HepG2 (cell line): ENCODE measurements at regions not wholly inside any gene's neighbourhood (a gene's known extent, or its start where the extent isn't known, plus 50 kb on each side); places are given as distances from the start of the nearest gene placed in this dataset.

ENCODE experiments used
- ATAC-seq: fragments of 200-7000 bp; cut with Tn5 transposase; 3 replicates; pipeline ENCODE4 v1.9.1; 2020; ENCODE audit warnings: mild to moderate bottlenecking, moderate library complexity
- BruUV-seq: library from RNA; stranded (reverse); fragments of 400-500 nt; replicated peaks from 2 replicates; lab custom pipeline; 2021; lab: Mats Ljungman, UMichigan
- CTCF ChIA-PET: fragments of 300-600 bp; formaldehyde crosslinking; extraction: SDS; loops from one replicate; lab custom pipeline; 2021; ENCODE audit warnings: low total read pairs, inconsistent platforms, low intra/inter-chr PET ratio; lab: Yijun Ruan, JAX
- POLR2A ChIA-PET: fragments of 350-600 bp; sonication (Branson Sonifier 250); formaldehyde crosslinking; loops from one replicate; lab custom pipeline; 2020; ENCODE audit warnings: antibody characterized with exemption, inconsistent platforms; lab: Yijun Ruan, JAX
- DNase-seq: peaks from one replicate; pipeline ENCODE4 v3.0.0-alpha.2; 2015; ENCODE audit warnings: low spot score
- FAIRE-seq: peaks from 3 replicates; lab custom pipeline; 2011; peaks lifted over from hg19 to GRCh38; lab: Jason Lieb, UNC
- H2AFZ ChIP-seq: one replicate; pipeline ENCODE4 v1.6.1; 2011; ENCODE audit warnings: low read length, inconsistent platforms
- H3K27ac ChIP-seq: fragments of 300-600 bp; 3 replicates; pipeline ENCODE4 v1.8.0; 2011; ENCODE audit warnings: mixed run types, mild to moderate bottlenecking, mixed read lengths, low read length, inconsistent platforms; ENCODE audit not compliant: insufficient read depth; ENCODE audit errors: extremely low read length
- H3K27me3 ChIP-seq, 2 experiments: fragments of 200-600 bp in 1 of 2; 2 replicates in 1 of 2; 3 replicates in 1 of 2; pipeline versions ENCODE4 v1.6.0 to v1.8.0; 2011; ENCODE audit warnings: low read length in 2 of 2, mild to moderate bottlenecking in 2 of 2, moderate library complexity in 2 of 2, inconsistent platforms in 1 of 2; ENCODE audit not compliant: insufficient read depth in 2 of 2, control insufficient read depth in 1 of 2
- H3K36me3 ChIP-seq, 2 experiments: fragments of 200-600 bp in 1 of 2; replicated peaks in 1 of 2; 2 replicates in 1 of 2; 3 replicates in 1 of 2; pipeline versions ENCODE4 v1.5.1 to v1.8.0; 2011; ENCODE audit warnings: low read length in 2 of 2, inconsistent platforms in 1 of 2; ENCODE audit not compliant: insufficient read depth in 2 of 2, control insufficient read depth in 1 of 2
- H3K4me1 ChIP-seq: 2 replicates; pipeline ENCODE4 v1.5.1; 2012; ENCODE audit warnings: low read length, inconsistent platforms; ENCODE audit not compliant: insufficient read depth
- H3K4me2 ChIP-seq: 2 replicates; pipeline ENCODE4 v1.6.0; 2011; ENCODE audit warnings: low read depth, low read length, inconsistent platforms
- H3K4me3 ChIP-seq, 3 experiments: fragments of 200-600 bp in 1 of 3; sonication (generic), shearing (Covaris generic) in 1 of 3; replicated peaks in 1 of 3; 2 replicates each; pipeline ENCODE4 v1.5.1; 2011 to 2016; ENCODE audit warnings: low read length in 3 of 3, inconsistent platforms in 2 of 3, low read depth in 2 of 3, mild to moderate bottlenecking in 2 of 3, control low read depth in 1 of 3, mixed read lengths in 1 of 3; ENCODE audit not compliant: insufficient read depth in 1 of 3
- H3K79me2 ChIP-seq: one replicate; pipeline ENCODE4 v1.6.1; 2011; ENCODE audit warnings: low read length, inconsistent platforms; ENCODE audit not compliant: insufficient read depth
- H3K9ac ChIP-seq: 2 replicates; pipeline ENCODE4 v1.6.0; 2011; ENCODE audit warnings: mild to moderate bottlenecking, low read depth, low read length, inconsistent platforms; ENCODE audit not compliant: insufficient read depth
- H3K9me3 ChIP-seq: 2 replicates; pipeline ENCODE4 v1.5.1; 2012; ENCODE audit warnings: mild to moderate bottlenecking, low read length
- H4K20me1 ChIP-seq: 2 replicates; pipeline ENCODE4 v1.6.0; 2011; ENCODE audit warnings: inconsistent platforms, mild to moderate bottlenecking, low read length, moderate library complexity; ENCODE audit not compliant: insufficient read depth
- ARNT ChIP-seq: fragments of 450-650 bp; IDR thresholded peaks from 2 replicates; pipeline ENCODE4 v1.6.1; 2017
- DNMT3B ChIP-seq: conservative IDR thresholded peaks from 2 replicates; pipeline ENCODE4 v1.6.1; 2016; ENCODE audit warnings: missing biosample characterization, control low read depth
- FOXA3 ChIP-seq: IDR thresholded peaks from 2 replicates; pipeline ENCODE4 v1.6.1; 2016; ENCODE audit warnings: missing genetic modification reagents, missing compliant biosample characterization
- GMEB2 ChIP-seq: IDR thresholded peaks from 2 replicates; pipeline ENCODE4 v1.6.1; 2016; ENCODE audit warnings: missing biosample characterization, missing genetic modification reagents, low read depth
- HMGXB4 ChIP-seq, 2 experiments: sonication (generic) in 1 of 2; formaldehyde crosslinking in 1 of 2; IDR thresholded peaks; 2 replicates each; pipeline versions ENCODE4 v1.4.0 to v1.6.1; 2018 to 2020; ENCODE audit warnings: missing genetic modification reagents in 2 of 2, borderline replicate concordance in 1 of 2, low read depth in 1 of 2, mild to moderate bottlenecking in 1 of 2, missing biosample characterization in 1 of 2
- PHF20 ChIP-seq: sonication (generic); formaldehyde crosslinking; IDR thresholded peaks from 2 replicates; pipeline ENCODE4 v1.5.0; 2020; ENCODE audit warnings: mild to moderate bottlenecking, missing genetic modification reagents
- SMARCE1 ChIP-seq: fragments of 450-650 bp; IDR thresholded peaks from 2 replicates; pipeline ENCODE4 v1.6.1; 2017; ENCODE audit warnings: borderline replicate concordance
- SMC3 ChIP-seq: IDR thresholded peaks from 2 replicates; pipeline ENCODE4 v1.6.1; 2011; ENCODE audit warnings: low read length, improper control_type of control experiment
- SP2 ChIP-seq: sonication (generic); formaldehyde crosslinking; IDR thresholded peaks from 2 replicates; pipeline ENCODE4 v1.5.1; 2020; ENCODE audit warnings: mild to moderate bottlenecking, missing genetic modification reagents
- ZFP36L1 ChIP-seq: sonication (generic); formaldehyde crosslinking; IDR thresholded peaks from 2 replicates; pipeline ENCODE4 v1.8.0; 2022; ENCODE audit warnings: mild to moderate bottlenecking, missing genetic modification reagents, moderate library complexity
- ZNF160 ChIP-seq: sonication (generic); formaldehyde crosslinking; IDR thresholded peaks from 2 replicates; pipeline ENCODE4 v1.8.0; 2022; ENCODE audit warnings: mild to moderate bottlenecking, inconsistent platforms, missing genetic modification reagents
- ZNF331 ChIP-seq: sonication (generic); formaldehyde crosslinking; IDR thresholded peaks from 2 replicates; pipeline ENCODE4 v1.4.0; 2020; ENCODE audit warnings: missing genetic modification reagents
- ZNF431 ChIP-seq: sonication (generic); formaldehyde crosslinking; IDR thresholded peaks from 2 replicates; pipeline ENCODE4 v1.9.0; 2022; ENCODE audit warnings: missing genetic modification reagents, low read depth, mild to moderate bottlenecking, borderline replicate concordance
- ZNF614 ChIP-seq: IDR thresholded peaks from 2 replicates; pipeline ENCODE4 v1.6.1; 2018; ENCODE audit warnings: missing biosample characterization, missing genetic modification reagents, inconsistent platforms, borderline replicate concordance
- WGBS: methylation state at CpG from one replicate; pipeline ENCODE4 v1.1.6; 2017; ENCODE audit warnings: low lambda C conversion rate; 5-methylcytosine and 5-hydroxymethylcytosine counted together
- in situ Hi-C: cut with HindIII; loops from 2 replicates; pipeline ENCODE4 v1.10.0; 2017; ENCODE audit warnings: low pct_unique_long_range_greater_than_20kb; ENCODE audit not compliant: extremely low pct_ligation_motif_present
- intact Hi-C: fragments of 100-400 bp; cut with micrococcal nuclease; formaldehyde crosslinking; loops from one replicate; pipeline ENCODE4 v1.10.0; 2022; ENCODE audit not compliant: unreplicated experiment
- TF ChIP-seq, protein P1 (sequence below): sonication (generic); formaldehyde crosslinking; IDR thresholded peaks from 2 replicates; pipeline ENCODE4 v1.5.0; 2020; ENCODE audit warnings: mild to moderate bottlenecking, missing genetic modification reagents
- TF ChIP-seq, protein P2 (sequence below): sonication (generic); formaldehyde crosslinking; IDR thresholded peaks from 2 replicates; pipeline ENCODE4 v1.8.0; 2022; ENCODE audit warnings: mild to moderate bottlenecking, missing genetic modification reagents

DNA sequence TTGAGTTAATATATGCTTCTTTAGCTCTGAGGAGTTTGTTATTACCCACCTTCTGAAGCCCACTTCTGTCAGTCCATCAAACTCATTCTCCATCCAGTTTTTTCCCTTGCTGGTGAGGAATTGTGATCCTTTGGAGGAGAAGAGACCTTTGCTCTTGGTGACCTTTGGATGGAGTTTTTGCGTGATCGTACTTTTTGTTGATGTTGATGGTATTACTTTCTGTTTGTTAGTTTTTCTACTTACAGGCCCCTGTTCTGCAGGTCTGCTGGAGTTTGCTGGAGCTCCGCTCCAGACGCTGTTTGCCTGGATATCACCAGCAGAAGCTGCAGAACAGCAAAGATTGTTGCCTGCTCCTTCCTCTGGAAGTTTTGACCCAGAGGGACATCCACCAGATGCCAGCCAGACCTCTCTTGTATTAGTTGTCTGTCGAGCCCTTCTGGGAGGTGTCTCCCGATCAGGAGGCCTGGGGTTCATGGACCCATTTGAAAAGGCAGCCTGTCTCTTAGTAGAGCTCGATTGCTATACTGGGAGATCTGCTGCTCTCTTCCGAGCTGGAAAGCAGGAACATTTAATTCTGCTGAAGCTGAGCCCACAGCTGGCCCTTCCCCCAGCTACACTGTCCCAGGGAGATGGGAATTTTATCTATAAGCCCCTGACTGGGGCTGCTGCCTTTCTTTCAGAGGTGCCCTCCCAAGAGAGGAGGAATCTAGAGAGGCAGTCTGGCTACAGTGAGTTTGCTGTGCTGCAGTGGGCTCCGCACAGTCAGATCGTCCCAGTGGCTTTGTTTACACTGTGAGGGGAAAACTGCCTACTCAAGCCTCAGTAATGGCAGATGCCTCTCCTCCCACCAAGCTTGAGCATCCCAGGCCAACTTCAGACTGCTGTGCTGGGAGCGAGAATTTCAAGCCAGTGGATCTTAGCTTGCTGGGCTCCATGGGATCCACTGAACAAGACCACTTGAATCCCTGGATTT lies 445.5 kb downstream of the MAN2A1 start:
- peak overlapping the region; percentile 33 for H2AFZ ChIP-seq
- CTCF ChIA-PET = no interaction called here
- H3K27ac ChIP-seq = no peak overlapping the region
- TF ChIP-seq ZNF331 (CRISPR knock-in tag) (no peak), SMC3 (no peak), ZNF431 (CRISPR knock-in tag) (no peak), ZFP36L1 (CRISPR knock-in tag) (no peak), SP2 (CRISPR knock-in tag) (no peak), PHF20 (CRISPR knock-in tag) (no peak), FOXA3 (CRISPR knock-in tag) (peak; percentile 43; the same call in 1 of the 2 replicates), ZNF614 (no peak), SMARCE1 (no peak), ARNT (no peak), HMGXB4 (CRISPR knock-in tag; IDR thresholded peaks at IDR 0.05; ENCODE audit: borderline replicate concordance in 1 of 2, low read depth in 1 of 2) (no peak), GMEB2 (CRISPR knock-in tag) (no peak), ZNF160 (CRISPR knock-in tag) (no peak), DNMT3B (CRISPR knock-in tag) (no peak)
- TF ChIP-seq, protein P1, sequence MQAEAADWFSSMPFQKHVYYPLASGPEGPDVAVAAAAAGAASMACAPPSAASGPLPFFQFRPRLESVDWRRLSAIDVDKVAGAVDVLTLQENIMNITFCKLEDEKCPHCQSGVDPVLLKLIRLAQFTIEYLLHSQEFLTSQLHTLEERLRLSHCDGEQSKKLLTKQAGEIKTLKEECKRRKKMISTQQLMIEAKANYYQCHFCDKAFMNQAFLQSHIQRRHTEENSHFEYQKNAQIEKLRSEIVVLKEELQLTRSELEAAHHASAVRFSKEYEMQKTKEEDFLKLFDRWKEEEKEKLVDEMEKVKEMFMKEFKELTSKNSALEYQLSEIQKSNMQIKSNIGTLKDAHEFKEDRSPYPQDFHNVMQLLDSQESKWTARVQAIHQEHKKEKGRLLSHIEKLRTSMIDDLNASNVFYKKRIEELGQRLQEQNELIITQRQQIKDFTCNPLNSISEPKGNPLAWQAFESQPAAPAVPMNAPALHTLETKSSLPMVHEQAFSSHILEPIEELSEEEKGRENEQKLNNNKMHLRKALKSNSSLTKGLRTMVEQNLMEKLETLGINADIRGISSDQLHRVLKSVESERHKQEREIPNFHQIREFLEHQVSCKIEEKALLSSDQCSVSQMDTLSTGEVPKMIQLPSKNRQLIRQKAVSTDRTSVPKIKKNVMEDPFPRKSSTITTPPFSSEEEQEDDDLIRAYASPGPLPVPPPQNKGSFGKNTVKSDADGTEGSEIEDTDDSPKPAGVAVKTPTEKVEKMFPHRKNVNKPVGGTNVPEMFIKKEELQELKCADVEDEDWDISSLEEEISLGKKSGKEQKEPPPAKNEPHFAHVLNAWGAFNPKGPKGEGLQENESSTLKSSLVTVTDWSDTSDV (CRISPR knock-in tag) = no peak
- TF ChIP-seq, protein P2, sequence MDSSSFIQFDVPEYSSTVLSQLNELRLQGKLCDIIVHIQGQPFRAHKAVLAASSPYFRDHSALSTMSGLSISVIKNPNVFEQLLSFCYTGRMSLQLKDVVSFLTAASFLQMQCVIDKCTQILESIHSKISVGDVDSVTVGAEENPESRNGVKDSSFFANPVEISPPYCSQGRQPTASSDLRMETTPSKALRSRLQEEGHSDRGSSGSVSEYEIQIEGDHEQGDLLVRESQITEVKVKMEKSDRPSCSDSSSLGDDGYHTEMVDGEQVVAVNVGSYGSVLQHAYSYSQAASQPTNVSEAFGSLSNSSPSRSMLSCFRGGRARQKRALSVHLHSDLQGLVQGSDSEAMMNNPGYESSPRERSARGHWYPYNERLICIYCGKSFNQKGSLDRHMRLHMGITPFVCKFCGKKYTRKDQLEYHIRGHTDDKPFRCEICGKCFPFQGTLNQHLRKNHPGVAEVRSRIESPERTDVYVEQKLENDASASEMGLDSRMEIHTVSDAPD (CRISPR knock-in tag) = no peak

More for the DNA sequence above, 445.5 kb downstream of the MAN2A1 start:
- WGBS = under 1% methylated on average over 6 of the region's 11 CpGs
- no TSS peak for BruUV-seq
- intact Hi-C loops = no loop called here
- H3K36me3 ChIP-seq = no peaks in the 10 kb centered on the region
- H3K27me3 ChIP-seq = no peaks in the 10 kb centered on the region; a peak in 1 of 5 replicates
- FAIRE-seq = no peak
- peak overlapping the region; percentile 72 for H3K4me2 ChIP-seq
- no peaks in the 10 kb centered on the region; the same call in 1 of the 2 replicates for H3K9me3 ChIP-seq
- peak overlapping the region; percentile 8 to 54 (median 24); a peak in 3 of 6 replicates for H3K4me3 ChIP-seq
- peak overlapping the region; percentile 42; the same call in 1 of the 2 replicates for H3K9ac ChIP-seq
- H3K79me2 ChIP-seq = no peaks in the 10 kb centered on the region
- no peaks in the 10 kb centered on the region for H4K20me1 ChIP-seq
- POLR2A ChIA-PET = no interaction called here
- in situ Hi-C loops = no loop called here
- no peak for DNase-seq
- peak; percentile 86 for ATAC-seq
- H3K4me1 ChIP-seq = peaks cover 20% of the 10 kb centered on the region
